ENCODE measurements at regions not wholly inside any gene's neighbourhood (a gene's known extent, or its start where the extent isn't known, plus 50 kb on each side); places are given as distances from the start of the nearest gene placed in this dataset.
A peak's percentile ranks its signal among the peaks of the same experiment; 100 is the strongest.

GRCh38 chr2:133955169-133955568 lies 298.7 kb upstream of the MGAT5 start:
- DNase-seq (peak in 1 of 2 donors; percentile 23), FAIRE-seq (no peak)
- Histone ChIP-seq H3K27ac (ENCODE audit: low read depth in 1 of 3, low read length in 2 of 3) (no peak overlapping the region), H3K9me3 (ENCODE audit: control insufficient read depth in 2 of 2, insufficient read depth in 1 of 2, low read depth in 1 of 2, low read length in 1 of 2) (no peaks in the 10 kb centered on the region), H3K27me3 (ENCODE audit: control insufficient read depth in 3 of 3, insufficient read depth in 3 of 3, low read length in 3 of 3) (no peaks in the 10 kb centered on the region), H3K4me1 (ENCODE audit: control insufficient read depth in 3 of 3, insufficient read depth in 2 of 3, low read depth in 1 of 3, low read length in 2 of 3) (no peaks in the 10 kb centered on the region), H3K4me3 (ENCODE audit: low read depth in 1 of 3, low read length in 3 of 3) (no peak overlapping the region), H3K36me3 (ENCODE audit: control insufficient read depth in 3 of 3, insufficient read depth in 2 of 3, low read depth in 1 of 3, low read length in 3 of 3) (no peaks in the 10 kb centered on the region)
- WGBS, 3 donors, result 23 to 41% (median 34%) methylated on average over 3 of the region's 3 CpGs

GRCh38 chr2:133956434-133956935 lies 297.4 kb upstream of the MGAT5 start:
- DNase-seq (no peak), FAIRE-seq (no peak)
- no peak overlapping the region for H3K27ac ChIP-seq (ENCODE audit: low read depth in 1 of 3, low read length in 2 of 3)
- no peaks in the 10 kb centered on the region for H3K4me1 ChIP-seq (ENCODE audit: control insufficient read depth in 3 of 3, insufficient read depth in 2 of 3, low read depth in 1 of 3, low read length in 2 of 3)
- no peak overlapping the region for H3K4me3 ChIP-seq (ENCODE audit: low read depth in 1 of 3, low read length in 3 of 3)
- no peaks in the 10 kb centered on the region for H3K27me3 ChIP-seq (ENCODE audit: control insufficient read depth in 3 of 3, insufficient read depth in 3 of 3, low read length in 3 of 3)
- WGBS, 3 donors, result 46 to 68% (median 47%) methylated on average over 4 of the region's 4 CpGs
- no peaks in the 10 kb centered on the region for H3K36me3 ChIP-seq (ENCODE audit: control insufficient read depth in 3 of 3, insufficient read depth in 2 of 3, low read depth in 1 of 3, low read length in 3 of 3)
- no peaks in the 10 kb centered on the region for H3K9me3 ChIP-seq (ENCODE audit: control insufficient read depth in 2 of 2, insufficient read depth in 1 of 2, low read depth in 1 of 2, low read length in 1 of 2)

- H3K4me3 ChIP-seq (ENCODE audit: low read depth in 1 of 3, low read length in 3 of 3), result no peak overlapping the region
- no peaks in the 10 kb centered on the region for H3K27me3 ChIP-seq (ENCODE audit: control insufficient read depth in 3 of 3, insufficient read depth in 3 of 3, low read length in 3 of 3)
- 60 to 76% (median 69%) methylated on average over 5 to 6 of the region's 6 CpGs for WGBS, 3 donors
- no peak for FAIRE-seq
- H3K36me3 ChIP-seq (ENCODE audit: control insufficient read depth in 3 of 3, insufficient read depth in 2 of 3, low read depth in 1 of 3, low read length in 3 of 3), result no peaks in the 10 kb centered on the region
- H3K27ac ChIP-seq (ENCODE audit: low read depth in 1 of 3, low read length in 2 of 3), result no peak overlapping the region
- no peak for DNase-seq
- no peaks in the 10 kb centered on the region for H3K4me1 ChIP-seq (ENCODE audit: control insufficient read depth in 3 of 3, insufficient read depth in 2 of 3, low read depth in 1 of 3, low read length in 2 of 3)
- H3K9me3 ChIP-seq (ENCODE audit: control insufficient read depth in 2 of 2, insufficient read depth in 1 of 2, low read depth in 1 of 2, low read length in 1 of 2), result no peaks in the 10 kb centered on the region
Measured at GRCh38 chr2:133957724-133958480, 296.0 kb upstream of the MGAT5 start.

GRCh38 chr2:133959066-133959465 lies 294.8 kb upstream of the MGAT5 start:
- Histone ChIP-seq H3K36me3 (ENCODE audit: control insufficient read depth in 3 of 3, insufficient read depth in 2 of 3, low read depth in 1 of 3, low read length in 3 of 3) (no peaks in the 10 kb centered on the region), H3K9me3 (ENCODE audit: control insufficient read depth in 2 of 2, insufficient read depth in 1 of 2, low read depth in 1 of 2, low read length in 1 of 2) (no peaks in the 10 kb centered on the region), H3K4me1 (ENCODE audit: control insufficient read depth in 3 of 3, insufficient read depth in 2 of 3, low read depth in 1 of 3, low read length in 2 of 3) (no peaks in the 10 kb centered on the region), H3K27ac (ENCODE audit: low read depth in 1 of 3, low read length in 2 of 3) (no peak overlapping the region), H3K27me3 (ENCODE audit: control insufficient read depth in 3 of 3, insufficient read depth in 3 of 3, low read length in 3 of 3) (no peaks in the 10 kb centered on the region), H3K4me3 (ENCODE audit: low read depth in 1 of 3, low read length in 3 of 3) (no peak overlapping the region)
- WGBS, 3 donors, result 67 to 71% (median 68%) methylated on average over 1 of the region's 1 CpG
- FAIRE-seq (no peak), DNase-seq (no peak)

GRCh38 chr2:133966720-133967304 lies 287.1 kb upstream of the MGAT5 start:
- no peaks in the 10 kb centered on the region for H3K9me3 ChIP-seq (ENCODE audit: control insufficient read depth in 2 of 2, insufficient read depth in 1 of 2, low read depth in 1 of 2, low read length in 1 of 2)
- H3K36me3 ChIP-seq (ENCODE audit: control insufficient read depth in 3 of 3, insufficient read depth in 2 of 3, low read depth in 1 of 3, low read length in 3 of 3), result no peaks in the 10 kb centered on the region
- no peak for DNase-seq
- 63 to 66% (median 65%) methylated on average over 4 of the region's 4 CpGs for WGBS, 3 donors
- H3K27ac ChIP-seq (ENCODE audit: low read depth in 1 of 3, low read length in 2 of 3), result no peak overlapping the region
- no peak for FAIRE-seq
- H3K4me3 ChIP-seq (ENCODE audit: low read depth in 1 of 3, low read length in 3 of 3), result no peak overlapping the region
- peaks cover 0 to 5% (median 0%) of the 10 kb centered on the region in 3 donors for H3K27me3 ChIP-seq (ENCODE audit: control insufficient read depth in 3 of 3, insufficient read depth in 3 of 3, low read length in 3 of 3)
- H3K4me1 ChIP-seq (ENCODE audit: control insufficient read depth in 3 of 3, insufficient read depth in 2 of 3, low read depth in 1 of 3, low read length in 2 of 3), result no peaks in the 10 kb centered on the region

GRCh38 chr2:133967326-133967725 lies 286.5 kb upstream of the MGAT5 start:
- DNase-seq (no peak), FAIRE-seq (no peak)
- Histone ChIP-seq H3K27ac (ENCODE audit: low read depth in 1 of 3, low read length in 2 of 3) (no peak overlapping the region), H3K4me3 (ENCODE audit: low read depth in 1 of 3, low read length in 3 of 3) (no peak overlapping the region), H3K9me3 (ENCODE audit: control insufficient read depth in 2 of 2, insufficient read depth in 1 of 2, low read depth in 1 of 2, low read length in 1 of 2) (no peaks in the 10 kb centered on the region), H3K36me3 (ENCODE audit: control insufficient read depth in 3 of 3, insufficient read depth in 2 of 3, low read depth in 1 of 3, low read length in 3 of 3) (no peaks in the 10 kb centered on the region), H3K4me1 (ENCODE audit: control insufficient read depth in 3 of 3, insufficient read depth in 2 of 3, low read depth in 1 of 3, low read length in 2 of 3) (no peaks in the 10 kb centered on the region), H3K27me3 (ENCODE audit: control insufficient read depth in 3 of 3, insufficient read depth in 3 of 3, low read length in 3 of 3) (peaks cover 0 to 5% (median 0%) of the 10 kb centered on the region in 3 donors)
- WGBS, 3 donors, result 72 to 82% (median 79%) methylated on average over 4 of the region's 4 CpGs

- no peak for FAIRE-seq
- no peaks in the 10 kb centered on the region for H3K36me3 ChIP-seq (ENCODE audit: control insufficient read depth in 3 of 3, insufficient read depth in 2 of 3, low read depth in 1 of 3, low read length in 3 of 3)
- 80 to 92% (median 81%) methylated on average over 3 of the region's 3 CpGs for WGBS, 3 donors
Measured at GRCh38 chr2:133968446-133968845, 285.4 kb upstream of the MGAT5 start.

GRCh38 chr2:133970641-133971040 lies 283.2 kb upstream of the MGAT5 start:
- WGBS, 3 donors, result 75 to 91% (median 84%) methylated on average over 6 of the region's 6 CpGs
- FAIRE-seq, result no peak

More at GRCh38 chr2:133968446-133968845, 285.4 kb upstream of the MGAT5 start:
- Histone ChIP-seq H3K4me1 (ENCODE audit: control insufficient read depth in 3 of 3, insufficient read depth in 2 of 3, low read depth in 1 of 3, low read length in 2 of 3) (no peaks in the 10 kb centered on the region), H3K27me3 (ENCODE audit: control insufficient read depth in 3 of 3, insufficient read depth in 3 of 3, low read length in 3 of 3) (peaks cover 0 to 5% (median 0%) of the 10 kb centered on the region in 3 donors), H3K27ac (ENCODE audit: low read depth in 1 of 3, low read length in 2 of 3) (no peak overlapping the region), H3K9me3 (ENCODE audit: control insufficient read depth in 2 of 2, insufficient read depth in 1 of 2, low read depth in 1 of 2, low read length in 1 of 2) (no peaks in the 10 kb centered on the region), H3K4me3 (ENCODE audit: low read depth in 1 of 3, low read length in 3 of 3) (no peak overlapping the region)
- no peak for DNase-seq

More at GRCh38 chr2:133970641-133971040, 283.2 kb upstream of the MGAT5 start:
- no peaks in the 10 kb centered on the region for H3K9me3 ChIP-seq (ENCODE audit: control insufficient read depth in 2 of 2, insufficient read depth in 1 of 2, low read depth in 1 of 2, low read length in 1 of 2)
- DNase-seq, result no peak
- no peak overlapping the region for H3K4me3 ChIP-seq (ENCODE audit: low read depth in 1 of 3, low read length in 3 of 3)
- no peaks in the 10 kb centered on the region for H3K36me3 ChIP-seq (ENCODE audit: control insufficient read depth in 3 of 3, insufficient read depth in 2 of 3, low read depth in 1 of 3, low read length in 3 of 3)
- peaks cover 0 to 5% (median 0%) of the 10 kb centered on the region in 3 donors for H3K27me3 ChIP-seq (ENCODE audit: control insufficient read depth in 3 of 3, insufficient read depth in 3 of 3, low read length in 3 of 3)
- H3K4me1 ChIP-seq (ENCODE audit: control insufficient read depth in 3 of 3, insufficient read depth in 2 of 3, low read depth in 1 of 3, low read length in 2 of 3), result no peaks in the 10 kb centered on the region
- H3K27ac ChIP-seq (ENCODE audit: low read depth in 1 of 3, low read length in 2 of 3), result no peak overlapping the region
